ENCODE measurements at regions not wholly inside any gene's neighbourhood (a gene's known extent, or its start where the extent isn't known, plus 50 kb on each side); places are given as distances from the start of the nearest gene placed in this dataset.

DNA sequence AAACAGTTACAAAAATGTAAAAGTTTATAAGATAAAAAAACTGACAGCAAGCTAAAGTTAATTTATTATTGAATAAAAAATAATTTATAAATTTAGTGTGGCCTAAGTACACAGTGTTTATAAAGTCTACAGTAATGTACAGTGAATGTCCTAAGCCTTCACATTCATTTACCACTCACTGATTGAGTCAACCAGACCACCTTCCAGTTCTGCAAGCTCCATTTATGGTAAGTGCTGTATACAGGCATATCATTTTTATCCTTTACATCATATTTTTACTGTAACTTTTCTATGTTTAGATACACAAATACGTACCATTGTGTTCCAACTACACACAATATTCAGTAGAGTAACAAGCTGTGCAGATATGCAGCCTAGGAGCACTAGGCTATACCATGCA lies 184.2 kb upstream of the LRATD1 start:
- no peak for TF ChIP-seq TARDBP (IDR thresholded peaks at IDR 0.05)
- no peak for TF ChIP-seq FOXM1 (IDR thresholded peaks at IDR 0.05; ENCODE audit: borderline replicate concordance)
- no peak for TF ChIP-seq L3MBTL2 (conservative IDR thresholded peaks at IDR 0.05)
- TF ChIP-seq NFRKB (IDR thresholded peaks at IDR 0.05), result no peak
- TF ChIP-seq CTBP1 (IDR thresholded peaks at IDR 0.05; ENCODE audit: borderline replicate concordance), result no peak
- no peak for TF ChIP-seq LEF1 (IDR thresholded peaks at IDR 0.05; ENCODE audit: borderline replicate concordance)
- TF ChIP-seq ARNT (IDR thresholded peaks at IDR 0.05), result no peak
- TF ChIP-seq ELF4 (IDR thresholded peaks at IDR 0.05), result no peak
- no peak for TF ChIP-seq HDGF (IDR thresholded peaks at IDR 0.05; ENCODE audit: borderline replicate concordance)
- no peak for TF ChIP-seq FOXK2 (IDR thresholded peaks at IDR 0.05)
- TF ChIP-seq SP1 (IDR thresholded peaks at IDR 0.05), result no peak
- TF ChIP-seq SUZ12 (IDR thresholded peaks at IDR 0.05), result no peak
- TF ChIP-seq, protein P1, sequence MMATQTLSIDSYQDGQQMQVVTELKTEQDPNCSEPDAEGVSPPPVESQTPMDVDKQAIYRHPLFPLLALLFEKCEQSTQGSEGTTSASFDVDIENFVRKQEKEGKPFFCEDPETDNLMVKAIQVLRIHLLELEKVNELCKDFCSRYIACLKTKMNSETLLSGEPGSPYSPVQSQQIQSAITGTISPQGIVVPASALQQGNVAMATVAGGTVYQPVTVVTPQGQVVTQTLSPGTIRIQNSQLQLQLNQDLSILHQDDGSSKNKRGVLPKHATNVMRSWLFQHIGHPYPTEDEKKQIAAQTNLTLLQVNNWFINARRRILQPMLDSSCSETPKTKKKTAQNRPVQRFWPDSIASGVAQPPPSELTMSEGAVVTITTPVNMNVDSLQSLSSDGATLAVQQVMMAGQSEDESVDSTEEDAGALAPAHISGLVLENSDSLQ (IDR thresholded peaks at IDR 0.05), result no peak
- CTCF ChIA-PET, result no interaction called here
- POLR2A ChIA-PET, result no interaction called here
- DNase-seq (ENCODE audit: extremely low spot score), result no peak

DNA sequence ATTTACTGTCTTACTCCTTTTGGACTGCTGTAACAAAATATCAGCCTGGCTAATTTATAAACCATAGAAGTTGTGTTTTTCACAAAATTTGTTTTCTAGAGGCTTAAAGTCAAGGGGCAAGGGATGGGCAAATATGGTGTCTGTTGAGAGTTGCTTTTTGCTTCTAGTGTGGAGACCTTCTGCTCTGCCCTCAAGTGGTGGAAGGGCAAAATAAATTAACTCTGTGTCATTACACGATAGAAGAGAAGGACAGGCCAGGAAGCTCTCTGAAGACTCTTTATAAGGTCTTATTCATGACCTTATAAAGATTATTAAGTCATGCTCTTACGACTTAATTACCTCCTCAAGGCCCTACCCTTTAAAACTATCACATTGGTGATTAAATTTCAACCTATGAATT lies 181.2 kb upstream of the LRATD1 start:
- TF ChIP-seq HDGF (IDR thresholded peaks at IDR 0.05; ENCODE audit: borderline replicate concordance), result no peak
- TF ChIP-seq ZNF384 (IDR thresholded peaks at IDR 0.05), result no peak
- no peak for TF ChIP-seq NFRKB (IDR thresholded peaks at IDR 0.05)
- no peak for TF ChIP-seq BHLHE40 (IDR thresholded peaks at IDR 0.05; ENCODE audit: borderline replicate concordance)
- no peak for TF ChIP-seq SUZ12 (IDR thresholded peaks at IDR 0.05)
- no peak for TF ChIP-seq CTBP1 (IDR thresholded peaks at IDR 0.05; ENCODE audit: borderline replicate concordance)
- TF ChIP-seq FOXA1 (IDR thresholded peaks at IDR 0.05), result no peak
- no peak for TF ChIP-seq TARDBP (IDR thresholded peaks at IDR 0.05)
- TF ChIP-seq FOXM1 (IDR thresholded peaks at IDR 0.05; ENCODE audit: borderline replicate concordance), result no peak
- TF ChIP-seq, protein P1 (IDR thresholded peaks at IDR 0.05), result no peak
- TF ChIP-seq SP1 (IDR thresholded peaks at IDR 0.05), result no peak
- no peak for TF ChIP-seq ARNT (IDR thresholded peaks at IDR 0.05)
- POLR2A ChIA-PET, result no interaction called here
- CTCF ChIA-PET, result no interaction called here
- no peak for DNase-seq (ENCODE audit: extremely low spot score)

- no peak for TF ChIP-seq SP1 (IDR thresholded peaks at IDR 0.05)
- TF ChIP-seq FOXA1 (IDR thresholded peaks at IDR 0.05), result no peak
- TF ChIP-seq, protein P1 (IDR thresholded peaks at IDR 0.05), result no peak
- no peak for TF ChIP-seq L3MBTL2 (conservative IDR thresholded peaks at IDR 0.05)
- TF ChIP-seq ZNF384 (IDR thresholded peaks at IDR 0.05), result no peak
- TF ChIP-seq HDGF (IDR thresholded peaks at IDR 0.05; ENCODE audit: borderline replicate concordance), result no peak
- TF ChIP-seq FOXM1 (IDR thresholded peaks at IDR 0.05; ENCODE audit: borderline replicate concordance), result no peak
- no peak for TF ChIP-seq CTBP1 (IDR thresholded peaks at IDR 0.05; ENCODE audit: borderline replicate concordance)
- no peak for TF ChIP-seq NFRKB (IDR thresholded peaks at IDR 0.05)
- no peak for TF ChIP-seq SUZ12 (IDR thresholded peaks at IDR 0.05)
- no peak for TF ChIP-seq LEF1 (IDR thresholded peaks at IDR 0.05; ENCODE audit: borderline replicate concordance)
- ChIA-PET POLR2A (no interaction called here), CTCF (no interaction called here)
Observed at GRCh38 chr2:14454202-14454601, 178.3 kb upstream of the LRATD1 start.

GRCh38 chr2:14459786-14460325 lies 172.7 kb upstream of the LRATD1 start:
- POLR2A ChIA-PET, result no interaction called here
- CTCF ChIA-PET, result no interaction called here
- TF ChIP-seq SP1 (IDR thresholded peaks at IDR 0.05) (no peak), BHLHE40 (IDR thresholded peaks at IDR 0.05; ENCODE audit: borderline replicate concordance) (no peak), ZNF384 (IDR thresholded peaks at IDR 0.05) (no peak), NFRKB (IDR thresholded peaks at IDR 0.05) (no peak), FOXK2 (IDR thresholded peaks at IDR 0.05) (no peak), ARNT (IDR thresholded peaks at IDR 0.05) (no peak), FOXM1 (IDR thresholded peaks at IDR 0.05; ENCODE audit: borderline replicate concordance) (no peak), TARDBP (IDR thresholded peaks at IDR 0.05) (no peak), CTBP1 (IDR thresholded peaks at IDR 0.05; ENCODE audit: borderline replicate concordance) (no peak), FOXA1 (IDR thresholded peaks at IDR 0.05) (no peak), HDGF (IDR thresholded peaks at IDR 0.05; ENCODE audit: borderline replicate concordance) (no peak), ELF4 (IDR thresholded peaks at IDR 0.05) (no peak), L3MBTL2 (conservative IDR thresholded peaks at IDR 0.05) (no peak), SUZ12 (IDR thresholded peaks at IDR 0.05) (no peak), LEF1 (IDR thresholded peaks at IDR 0.05; ENCODE audit: borderline replicate concordance) (no peak)
- TF ChIP-seq, protein P1 (IDR thresholded peaks at IDR 0.05), result no peak
- DNase-seq (ENCODE audit: extremely low spot score), result no peak

More at GRCh38 chr2:14454202-14454601, 178.3 kb upstream of the LRATD1 start:
- DNase-seq (ENCODE audit: extremely low spot score), result no peak

DNA sequence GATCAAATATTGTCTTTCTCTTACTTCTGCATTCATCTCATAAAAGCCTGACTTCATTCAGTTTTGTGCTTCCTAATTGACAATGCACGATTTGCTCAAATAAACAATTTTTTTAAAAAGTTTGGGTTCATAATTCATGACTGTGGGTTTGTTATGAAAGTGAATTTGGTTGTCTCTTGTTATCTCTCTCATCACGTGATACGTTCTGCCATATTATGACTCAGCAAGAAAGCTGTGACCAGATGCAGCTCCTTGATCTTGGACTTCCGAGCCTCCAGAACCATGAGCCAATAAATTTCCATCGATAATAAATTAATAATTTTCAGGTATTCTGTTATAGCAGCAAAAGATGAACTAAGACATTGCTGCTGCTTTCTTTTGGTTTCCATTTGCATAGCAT lies 156.5 kb upstream of the LRATD1 start:
- CTCF ChIA-PET, result no interaction called here
- no peak for DNase-seq (ENCODE audit: extremely low spot score)
- TF ChIP-seq FOXM1 (IDR thresholded peaks at IDR 0.05; ENCODE audit: borderline replicate concordance), result no peak
- no peak for TF ChIP-seq ELF4 (IDR thresholded peaks at IDR 0.05)
- POLR2A ChIA-PET, result no interaction called here

DNA sequence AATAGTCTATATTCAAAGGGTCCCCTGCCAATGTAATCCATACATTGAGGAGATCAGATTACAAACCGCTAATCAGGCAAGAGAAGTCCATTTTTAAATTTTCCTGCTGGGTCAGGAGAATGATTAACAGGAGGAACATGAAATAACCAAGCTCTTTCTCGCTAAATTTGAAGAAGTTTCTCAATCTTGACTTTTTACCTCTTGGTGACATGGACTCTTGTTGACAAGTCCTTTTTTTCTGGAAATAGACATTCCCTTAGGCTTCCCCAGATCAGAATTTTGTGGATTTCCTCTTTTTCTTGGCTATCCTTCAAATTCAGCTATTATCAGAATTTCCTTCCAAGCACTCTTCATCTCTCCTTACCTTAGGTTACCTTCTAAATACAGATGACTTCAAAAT lies 153.0 kb upstream of the LRATD1 start:
- ChIA-PET POLR2A (no interaction called here), CTCF (no interaction called here)
- DNase-seq (ENCODE audit: extremely low spot score), result no peak
- TF ChIP-seq HDGF (IDR thresholded peaks at IDR 0.05; ENCODE audit: borderline replicate concordance) (no peak), FOXA1 (IDR thresholded peaks at IDR 0.05) (no peak), CTBP1 (IDR thresholded peaks at IDR 0.05; ENCODE audit: borderline replicate concordance) (no peak), LEF1 (IDR thresholded peaks at IDR 0.05; ENCODE audit: borderline replicate concordance) (no peak), TARDBP (IDR thresholded peaks at IDR 0.05) (no peak), ZNF384 (IDR thresholded peaks at IDR 0.05) (no peak), BHLHE40 (IDR thresholded peaks at IDR 0.05; ENCODE audit: borderline replicate concordance) (no peak), L3MBTL2 (conservative IDR thresholded peaks at IDR 0.05) (no peak), SUZ12 (IDR thresholded peaks at IDR 0.05) (no peak), SP1 (IDR thresholded peaks at IDR 0.05) (no peak), ELF4 (IDR thresholded peaks at IDR 0.05) (no peak)
- TF ChIP-seq, protein P1 (IDR thresholded peaks at IDR 0.05), result no peak

Data from HEK293T (cell line).